Immature natural killer cell (primary cell): ENCODE measurements at regions not wholly inside any gene's neighbourhood (a gene's known extent, or its start where the extent isn't known, plus 50 kb on each side); places are given as distances from the start of the nearest gene placed in this dataset.

Experiments used
- DNase-seq, 3 donors: peaks; one replicate each; pipeline ENCODE4 v3.0.0; 2022; ENCODE audit warnings: mixed read lengths in 1 of 3
- H3K27ac Mint-ChIP-seq, 6 donors: one replicate each; pipeline ENCODE4 v1.8.0; 2020; ENCODE audit warnings: mixed read lengths in 6 of 6, mild to moderate bottlenecking in 5 of 6, inconsistent platforms in 4 of 6, moderate library complexity in 3 of 6
- H3K27me3 Mint-ChIP-seq, 3 donors: one replicate each; pipeline ENCODE4 v1.8.0; 2020 to 2021; ENCODE audit warnings: low read depth in 3 of 3, mild to moderate bottlenecking in 3 of 3, mixed read lengths in 3 of 3, moderate library complexity in 3 of 3, inconsistent platforms in 1 of 3
- H3K36me3 Mint-ChIP-seq, 3 donors: one replicate each; pipeline ENCODE4 v1.8.0; 2020; ENCODE audit warnings: mixed read lengths in 3 of 3, inconsistent platforms in 2 of 3, mild to moderate bottlenecking in 2 of 3
- H3K4me1 Mint-ChIP-seq, 2 donors: one replicate each; pipeline ENCODE4 v1.8.0; 2020; ENCODE audit warnings: inconsistent platforms in 2 of 2, mild to moderate bottlenecking in 2 of 2, mixed read lengths in 2 of 2, moderate library complexity in 1 of 2
- H3K4me3 Mint-ChIP-seq, 5 donors: one replicate each; pipeline ENCODE4 v1.8.0; 2020; ENCODE audit warnings: mild to moderate bottlenecking in 5 of 5, mixed read lengths in 5 of 5, inconsistent platforms in 3 of 5, moderate library complexity in 3 of 5
- H3K9me3 Mint-ChIP-seq, 6 donors: one replicate each; pipeline ENCODE4 v1.8.0; 2020; ENCODE audit warnings: mild to moderate bottlenecking in 6 of 6, mixed read lengths in 6 of 6, inconsistent platforms in 4 of 6, moderate library complexity in 3 of 6

GRCh38 chr2:236765478-236765877 lies 195.9 kb downstream of the ACKR3 start:
- H3K27ac Mint-ChIP-seq: no peak overlapping the region
- H3K36me3 Mint-ChIP-seq: no peaks in the 10 kb centered on the region
- DNase-seq: no peak
- H3K27me3 Mint-ChIP-seq: peaks cover 2 to 3% (median 2%) of the 10 kb centered on the region in 3 donors
- no peak overlapping the region for H3K4me3 Mint-ChIP-seq
- H3K4me1 Mint-ChIP-seq: no peaks in the 10 kb centered on the region
- no peaks in the 10 kb centered on the region for H3K9me3 Mint-ChIP-seq

- Mint-ChIP-seq H3K27ac (no peak overlapping the region), H3K4me3 (no peak overlapping the region), H3K4me1 (no peaks in the 10 kb centered on the region), H3K9me3 (no peaks in the 10 kb centered on the region), H3K27me3 (peaks cover 2 to 3% (median 2%) of the 10 kb centered on the region in 3 donors), H3K36me3 (no peaks in the 10 kb centered on the region)
- DNase-seq: no peak
Observed at GRCh38 chr2:236766850-236767249, 197.2 kb downstream of the ACKR3 start.

- Mint-ChIP-seq H3K36me3 (no peaks in the 10 kb centered on the region), H3K9me3 (no peaks in the 10 kb centered on the region), H3K4me3 (no peak overlapping the region), H3K27me3 (peaks cover 2 to 3% (median 2%) of the 10 kb centered on the region in 3 donors), H3K4me1 (no peaks in the 10 kb centered on the region), H3K27ac (no peak overlapping the region)
- no peak for DNase-seq
Observed at GRCh38 chr2:236767941-236768340, 198.3 kb downstream of the ACKR3 start.

GRCh38 chr2:236768393-236769140 lies 198.9 kb downstream of the ACKR3 start:
- H3K36me3 Mint-ChIP-seq: no peaks in the 10 kb centered on the region
- DNase-seq: no peak
- peaks cover 2 to 3% (median 3%) of the 10 kb centered on the region in 3 donors for H3K27me3 Mint-ChIP-seq

GRCh38 chr2:236769981-236770671 lies 200.5 kb downstream of the ACKR3 start:
- no peaks in the 10 kb centered on the region for H3K36me3 Mint-ChIP-seq
- H3K9me3 Mint-ChIP-seq: no peaks in the 10 kb centered on the region
- no peak overlapping the region for H3K27ac Mint-ChIP-seq
- no peak overlapping the region for H3K4me3 Mint-ChIP-seq
- H3K4me1 Mint-ChIP-seq: no peaks in the 10 kb centered on the region
- no peak for DNase-seq
- peaks cover 0 to 3% (median 2%) of the 10 kb centered on the region in 3 donors for H3K27me3 Mint-ChIP-seq

More at GRCh38 chr2:236768393-236769140, 198.9 kb downstream of the ACKR3 start:
- H3K9me3 Mint-ChIP-seq: no peaks in the 10 kb centered on the region
- no peaks in the 10 kb centered on the region for H3K4me1 Mint-ChIP-seq
- no peak overlapping the region for H3K4me3 Mint-ChIP-seq
- no peak overlapping the region for H3K27ac Mint-ChIP-seq

- Mint-ChIP-seq H3K4me3 (no peak overlapping the region), H3K9me3 (no peaks in the 10 kb centered on the region), H3K27ac (no peak overlapping the region), H3K36me3 (no peaks in the 10 kb centered on the region), H3K4me1 (no peaks in the 10 kb centered on the region), H3K27me3 (peaks cover 0 to 3% (median 2%) of the 10 kb centered on the region in 3 donors)
- DNase-seq: no peak
Observed at GRCh38 chr2:236772220-236772837, 202.7 kb downstream of the ACKR3 start.

GRCh38 chr2:236773206-236773605 lies 203.6 kb downstream of the ACKR3 start:
- H3K4me1 Mint-ChIP-seq: no peaks in the 10 kb centered on the region
- H3K27ac Mint-ChIP-seq: no peak overlapping the region
- H3K4me3 Mint-ChIP-seq: no peak overlapping the region
- no peaks in the 10 kb centered on the region for H3K36me3 Mint-ChIP-seq
- peaks cover 2 to 6% (median 4%) of the 10 kb centered on the region in 3 donors for H3K27me3 Mint-ChIP-seq
- DNase-seq: no peak
- H3K9me3 Mint-ChIP-seq: no peaks in the 10 kb centered on the region

GRCh38 chr2:236774171-236774570 lies 204.5 kb downstream of the ACKR3 start:
- Mint-ChIP-seq H3K4me3 (no peak overlapping the region), H3K36me3 (no peaks in the 10 kb centered on the region), H3K27me3 (peaks cover 1 to 6% (median 4%) of the 10 kb centered on the region in 3 donors), H3K9me3 (no peaks in the 10 kb centered on the region), H3K4me1 (no peaks in the 10 kb centered on the region), H3K27ac (no peak overlapping the region)
- DNase-seq: no peak

GRCh38 chr2:236775511-236775910 lies 205.9 kb downstream of the ACKR3 start:
- no peaks in the 10 kb centered on the region for H3K9me3 Mint-ChIP-seq
- H3K4me3 Mint-ChIP-seq: no peak overlapping the region
- peaks cover 0 to 4% (median 4%) of the 10 kb centered on the region in 3 donors for H3K27me3 Mint-ChIP-seq
- no peaks in the 10 kb centered on the region for H3K36me3 Mint-ChIP-seq
- H3K4me1 Mint-ChIP-seq: no peaks in the 10 kb centered on the region
- no peak for DNase-seq
- H3K27ac Mint-ChIP-seq: no peak overlapping the region

- peaks cover 0 to 6% (median 4%) of the 10 kb centered on the region in 3 donors for H3K27me3 Mint-ChIP-seq
- no peaks in the 10 kb centered on the region for H3K9me3 Mint-ChIP-seq
- no peaks in the 10 kb centered on the region for H3K36me3 Mint-ChIP-seq
- no peak for DNase-seq
- no peak overlapping the region for H3K4me3 Mint-ChIP-seq
- H3K27ac Mint-ChIP-seq: no peak overlapping the region
- H3K4me1 Mint-ChIP-seq: no peaks in the 10 kb centered on the region
Observed at GRCh38 chr2:236776206-236776605, 206.6 kb downstream of the ACKR3 start.

GRCh38 chr2:236776695-236777251 lies 207.1 kb downstream of the ACKR3 start:
- Mint-ChIP-seq H3K4me3 (no peak overlapping the region), H3K9me3 (no peaks in the 10 kb centered on the region), H3K4me1 (no peaks in the 10 kb centered on the region), H3K36me3 (no peaks in the 10 kb centered on the region), H3K27me3 (peaks cover 0 to 6% (median 4%) of the 10 kb centered on the region in 3 donors), H3K27ac (no peak overlapping the region)
- no peak for DNase-seq

GRCh38 chr2:236777408-236777807 lies 207.8 kb downstream of the ACKR3 start:
- DNase-seq: no peak
- Mint-ChIP-seq H3K27me3 (peaks cover under 1 to 8% (median 5%) of the 10 kb centered on the region in 3 donors), H3K4me3 (no peak overlapping the region), H3K27ac (no peak overlapping the region), H3K4me1 (no peaks in the 10 kb centered on the region), H3K36me3 (no peaks in the 10 kb centered on the region), H3K9me3 (no peaks in the 10 kb centered on the region)

GRCh38 chr2:236781933-236782816 lies 212.6 kb downstream of the ACKR3 start:
- H3K4me3 Mint-ChIP-seq: no peak overlapping the region
- H3K27me3 Mint-ChIP-seq: peaks cover 5 to 12% (median 9%) of the 10 kb centered on the region in 3 donors
- no peaks in the 10 kb centered on the region for H3K4me1 Mint-ChIP-seq
- H3K27ac Mint-ChIP-seq: no peak overlapping the region
- no peak for DNase-seq
- H3K9me3 Mint-ChIP-seq: no peaks in the 10 kb centered on the region
- no peaks in the 10 kb centered on the region for H3K36me3 Mint-ChIP-seq
